GM12891 (cell line): ENCODE measurements at regions not wholly inside any gene's neighbourhood (a gene's known extent, or its start where the extent isn't known, plus 50 kb on each side); places are given as distances from the start of the nearest gene placed in this dataset.
"Not testable (repeated sequence)": the region's sequence is repeated elsewhere in the genome, so short reads cannot be mapped to it uniquely, and the experiment has no call there.

ENCODE experiments used
- PAX5 ChIP-seq: IDR thresholded peaks from 2 replicates; pipeline ENCODE4 v1.6.1; 2011; ENCODE audit warnings: low read length, moderate library complexity, mild to moderate bottlenecking; ENCODE audit not compliant: insufficient read depth, severe bottlenecking
- POLR2A ChIP-seq: IDR thresholded peaks from 2 replicates; pipeline ENCODE4 v1.6.1; 2011; ENCODE audit warnings: low read depth, low read length, control low read depth
- POLR2AphosphoS5 ChIP-seq: IDR thresholded peaks from 2 replicates; pipeline ENCODE4 v1.6.1; 2011; ENCODE audit warnings: low read depth, low read length, control low read depth
- POU2F2 ChIP-seq: IDR thresholded peaks from 2 replicates; pipeline ENCODE4 v1.6.1; 2011; ENCODE audit warnings: low read depth, mild to moderate bottlenecking, control low read depth, low read length, moderate library complexity
- SPI1 ChIP-seq: IDR thresholded peaks from 2 replicates; pipeline ENCODE4 v1.6.1; 2011; ENCODE audit warnings: low read depth, low read length, control low read depth
- TAF1 ChIP-seq: IDR thresholded peaks from 2 replicates; pipeline ENCODE4 v1.6.1; 2011; ENCODE audit warnings: low read depth, low read length, control low read depth

DNA sequence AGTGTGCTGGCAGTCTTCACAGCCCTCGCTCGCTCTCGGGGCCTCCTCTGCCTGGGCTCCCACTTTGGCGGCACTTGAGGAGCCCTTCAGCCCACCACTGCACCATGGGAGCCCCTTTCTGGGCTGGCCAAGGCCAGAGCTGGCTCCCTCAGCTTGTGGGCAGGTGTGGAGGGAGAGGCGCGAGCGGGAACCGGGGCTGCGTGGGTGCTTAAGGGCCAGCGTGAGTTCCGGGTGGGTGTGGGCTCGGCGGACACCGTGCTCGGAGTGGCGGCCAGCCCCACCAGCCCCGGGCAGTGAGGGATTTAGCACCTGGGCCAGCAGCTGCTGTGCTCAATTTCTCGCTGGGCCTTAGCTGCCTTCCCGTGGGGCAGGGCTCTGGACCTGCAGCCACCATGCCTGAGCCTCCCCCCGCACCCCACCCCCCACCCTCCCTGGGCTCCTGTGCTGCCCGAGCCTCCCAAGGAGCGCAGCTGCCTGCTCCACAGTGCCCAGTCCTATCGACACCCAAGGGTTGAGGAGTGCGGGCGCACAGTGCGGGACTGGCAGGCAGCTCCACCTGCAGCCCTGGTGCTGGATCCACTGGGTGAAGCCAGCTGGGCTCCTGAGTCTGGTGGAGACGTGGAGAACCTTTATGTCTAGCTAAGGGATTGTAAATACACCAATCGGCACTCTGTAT is 684.4 kb upstream of the GOLIM4 start:
- TF ChIP-seq POLR2AphosphoS5, SPI1, POLR2A, TAF1, PAX5, POU2F2: not testable (repeated sequence)
